MG63 (cell line): ENCODE measurements at regions not wholly inside any gene's neighbourhood (a gene's known extent, or its start where the extent isn't known, plus 50 kb on each side); places are given as distances from the start of the nearest gene placed in this dataset.

Experiments
- DNase-seq: peaks from one replicate; pipeline ENCODE4 v3.0.0-alpha.2; 2020
- H3K27me3 ChIP-seq: fragments of 250-450 bp; sonication (Bioruptor Pico); 2 replicates; pipeline ENCODE4 v1.5.1; 2020; ENCODE audit warnings: mild to moderate bottlenecking, moderate library complexity
- H3K36me3 ChIP-seq: fragments of 250-450 bp; sonication (Bioruptor Pico); 2 replicates; pipeline ENCODE4 v1.5.1; 2020; ENCODE audit warnings: mild to moderate bottlenecking, moderate library complexity
- H3K4me3 ChIP-seq: fragments of 250-450 bp; sonication (Bioruptor Pico); 2 replicates; pipeline ENCODE4 v1.5.1; 2020; ENCODE audit warnings: mild to moderate bottlenecking, moderate library complexity
- H3K9me3 ChIP-seq: fragments of 250-450 bp; sonication (Bioruptor Pico); 2 replicates; pipeline ENCODE4 v1.5.1; 2020; ENCODE audit warnings: mild to moderate bottlenecking, moderate library complexity

DNA sequence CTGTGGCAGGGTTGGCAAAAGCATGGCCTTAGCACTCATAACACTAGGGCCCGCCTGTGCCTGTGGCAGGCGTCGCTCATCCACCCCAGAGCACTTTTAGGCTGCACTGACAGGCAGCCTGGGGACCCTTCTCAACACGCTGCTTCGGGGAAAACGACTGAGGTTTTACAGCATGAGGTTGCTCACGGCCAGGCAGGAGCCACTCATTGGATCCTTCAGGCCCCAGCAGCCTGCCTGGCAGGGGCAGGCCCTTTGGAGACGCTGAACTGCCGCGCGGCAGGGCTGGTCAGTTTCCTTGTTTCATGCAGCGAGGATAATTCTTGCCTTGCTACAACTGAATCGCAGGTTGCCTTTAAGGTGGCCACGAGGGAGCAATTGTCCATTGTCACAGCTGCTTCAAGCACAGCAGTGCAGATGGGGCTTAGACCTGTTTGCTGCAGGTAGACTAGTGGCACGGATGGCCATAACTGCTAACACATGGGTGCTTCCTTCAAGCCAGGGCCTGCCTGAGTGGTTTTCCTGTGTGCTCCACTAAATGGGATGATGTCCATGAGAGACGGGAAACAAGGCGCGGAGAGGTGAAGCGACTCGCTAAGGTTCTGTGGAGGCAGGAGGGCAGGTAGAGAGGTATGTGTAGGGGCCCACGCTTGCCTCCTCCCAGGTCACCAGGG lies 49.9 kb upstream of the HS6ST1 start:
- no peaks in the 10 kb centered on the region for H3K36me3 ChIP-seq
- H3K9me3 ChIP-seq: no peaks in the 10 kb centered on the region
- no peak overlapping the region for H3K4me3 ChIP-seq
- H3K27me3 ChIP-seq: no peaks in the 10 kb centered on the region
- DNase-seq: no peak

DNA sequence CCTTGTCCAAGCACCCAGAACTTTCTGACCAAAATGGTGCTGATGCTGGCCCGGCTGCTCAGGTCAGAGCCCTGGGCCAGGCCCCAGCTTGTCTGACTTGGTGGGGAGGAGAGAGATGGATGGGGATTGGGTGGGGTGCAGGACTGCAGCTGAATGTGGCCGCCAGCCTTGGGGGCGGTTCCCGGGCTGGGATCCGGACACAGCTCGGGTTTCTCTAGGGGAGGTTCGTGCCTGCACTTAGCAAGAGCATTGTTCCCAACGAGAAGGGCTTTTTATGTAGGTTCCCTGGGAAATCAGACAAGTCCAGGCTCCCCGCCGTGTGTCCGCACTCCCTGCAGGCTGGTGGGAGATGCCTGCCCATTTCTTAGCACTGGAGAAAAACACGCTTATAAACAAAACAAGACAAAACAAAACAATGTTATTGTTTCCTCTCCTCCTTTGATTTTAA lies 50.5 kb upstream of the HS6ST1 start:
- DNase-seq: no peak
- H3K36me3 ChIP-seq: no peaks in the 10 kb centered on the region
- H3K27me3 ChIP-seq: no peaks in the 10 kb centered on the region
- no peak overlapping the region for H3K4me3 ChIP-seq
- H3K9me3 ChIP-seq: no peaks in the 10 kb centered on the region

DNA sequence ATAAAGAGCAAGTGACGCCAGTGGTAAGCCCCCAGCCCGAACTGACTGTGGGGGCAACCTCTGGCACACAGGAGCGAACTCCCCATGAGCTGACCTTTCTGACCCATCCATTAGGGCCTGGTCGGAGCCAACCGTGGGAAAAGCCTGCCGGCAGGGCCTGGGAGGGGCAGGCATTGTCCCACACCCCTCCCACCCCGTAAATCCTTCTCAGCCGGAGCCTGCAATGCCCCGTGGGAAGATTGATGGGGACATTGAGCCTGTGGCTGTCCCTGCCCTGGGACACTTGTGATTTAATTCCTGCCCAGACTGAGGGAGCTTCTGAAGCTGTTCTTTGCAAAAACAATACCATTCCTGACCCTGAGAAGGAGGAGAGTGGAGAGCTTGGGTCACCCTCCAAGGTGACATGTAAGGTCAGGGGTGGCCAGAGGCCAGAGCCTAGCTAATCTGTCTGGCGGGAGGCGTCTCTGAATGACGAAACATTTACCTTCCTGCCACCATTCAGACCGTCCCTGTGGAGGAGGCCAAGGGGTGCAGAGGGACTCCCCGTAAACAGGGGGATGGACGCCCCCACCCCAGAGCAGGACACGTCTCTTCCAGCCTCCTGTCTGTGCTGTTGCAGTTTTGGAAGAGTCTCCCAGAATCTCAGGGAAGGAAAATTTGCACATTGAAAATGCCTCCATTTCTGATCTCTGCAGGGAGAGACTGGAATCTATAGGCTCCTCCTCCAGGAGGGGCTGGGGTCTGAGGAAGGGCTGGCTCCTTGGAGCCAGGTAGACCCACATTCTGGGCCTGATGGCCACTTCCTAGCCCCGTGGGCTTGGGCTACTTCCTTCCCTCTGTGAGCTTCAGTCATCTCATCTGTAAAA lies 51.2 kb upstream of the HS6ST1 start:
- H3K27me3 ChIP-seq: no peaks in the 10 kb centered on the region
- H3K4me3 ChIP-seq: no peak overlapping the region
- no peaks in the 10 kb centered on the region for H3K9me3 ChIP-seq
- DNase-seq: no peak
- no peaks in the 10 kb centered on the region for H3K36me3 ChIP-seq

DNA sequence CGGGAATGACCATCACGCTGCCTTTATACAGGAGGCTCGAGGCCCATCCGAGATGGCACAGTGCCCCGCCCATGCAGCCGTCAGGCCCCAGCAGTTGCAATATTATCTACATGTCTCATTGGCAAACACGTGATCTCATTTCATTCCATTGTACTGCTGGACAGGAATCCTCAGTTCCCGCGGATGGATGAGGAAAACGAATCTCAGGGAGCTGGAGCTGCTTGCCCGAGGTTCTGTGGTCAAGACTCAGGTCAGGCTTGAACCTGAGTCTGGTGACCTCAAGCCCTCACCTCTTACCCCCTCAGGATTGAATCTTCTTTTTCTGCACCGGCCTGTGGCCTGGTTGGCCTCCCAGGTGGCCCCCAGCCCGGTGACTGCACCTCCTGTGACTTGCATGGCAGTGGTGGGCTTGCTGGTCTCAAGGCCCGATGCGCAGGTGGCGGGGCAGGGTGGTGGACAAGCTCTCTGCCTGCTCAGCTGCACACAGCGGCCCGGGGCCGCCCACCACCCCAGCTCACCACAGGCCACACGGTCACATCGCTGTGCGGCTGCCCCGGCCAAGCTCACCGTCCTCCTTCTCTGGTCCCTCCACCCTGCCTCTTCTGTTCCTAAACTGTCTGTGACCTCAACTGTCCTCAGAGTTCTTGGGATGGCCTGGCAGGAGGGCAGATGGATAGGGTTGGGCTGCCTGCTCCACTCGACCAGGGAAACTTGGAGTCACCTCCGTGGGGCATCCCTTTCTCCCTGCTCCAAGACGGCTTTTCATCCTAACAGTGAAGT lies 52.0 kb upstream of the HS6ST1 start:
- Histone ChIP-seq H3K36me3 (no peaks in the 10 kb centered on the region), H3K4me3 (no peak overlapping the region)
- DNase-seq: no peak

DNA sequence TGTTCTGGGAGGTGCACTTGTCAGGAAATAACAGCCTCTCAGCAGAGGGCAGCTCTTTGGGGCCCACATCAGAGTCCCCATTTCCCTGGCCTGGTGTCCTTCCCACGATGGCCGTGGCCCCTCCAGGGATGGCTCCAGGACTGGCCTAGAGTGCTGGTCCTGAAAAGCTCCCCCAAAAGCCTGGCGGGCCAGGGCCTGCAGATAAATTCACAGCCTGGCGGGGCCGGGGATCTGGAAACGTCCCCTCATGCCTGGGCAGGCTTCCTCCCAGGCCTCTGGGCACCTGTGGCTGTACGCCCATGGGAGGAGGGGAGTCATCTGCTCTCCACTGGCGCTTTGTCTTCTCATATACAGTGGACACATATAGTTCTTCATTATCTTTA lies 52.6 kb upstream of the HS6ST1 start:
- H3K4me3 ChIP-seq: no peak overlapping the region
- DNase-seq: no peak
- no peaks in the 10 kb centered on the region for H3K36me3 ChIP-seq
- H3K27me3 ChIP-seq: no peaks in the 10 kb centered on the region
- no peaks in the 10 kb centered on the region for H3K9me3 ChIP-seq

More for the DNA sequence above, 52.0 kb upstream of the HS6ST1 start:
- H3K27me3 ChIP-seq: no peaks in the 10 kb centered on the region
- H3K9me3 ChIP-seq: no peaks in the 10 kb centered on the region

DNA sequence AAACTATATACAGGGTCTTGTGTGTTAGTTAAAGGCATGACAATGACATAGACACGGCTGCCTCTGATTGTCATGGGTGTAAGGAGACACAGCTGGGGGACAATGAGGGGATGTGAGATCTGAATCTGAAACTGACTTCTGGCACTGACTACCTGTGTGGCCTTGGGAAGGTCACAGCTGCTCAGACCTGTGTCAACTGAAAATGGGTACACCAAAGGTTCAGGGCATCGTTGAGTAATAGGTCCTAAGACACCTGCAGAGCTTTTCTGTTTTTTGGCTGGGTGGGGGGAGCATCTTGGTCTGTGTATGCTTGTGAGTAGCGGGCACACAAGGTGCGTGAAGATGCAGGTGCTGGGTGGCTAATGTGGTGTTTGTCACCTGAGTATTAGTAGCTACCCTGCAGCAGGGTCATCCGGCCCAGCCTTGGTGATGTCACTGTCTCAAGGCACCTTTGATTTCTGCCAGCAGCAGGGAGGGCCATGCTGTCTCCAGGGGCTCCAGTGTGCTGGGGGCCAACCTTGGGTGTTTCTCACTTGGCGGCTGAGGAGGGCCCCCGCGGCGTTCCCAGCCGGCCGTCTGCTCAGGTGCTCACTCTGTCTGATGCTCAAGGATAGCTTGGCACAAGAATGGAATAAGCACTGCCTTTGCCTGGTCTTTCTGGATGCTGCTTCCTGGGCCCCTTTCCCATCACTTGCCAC lies 53.1 kb upstream of the HS6ST1 start:
- no peaks in the 10 kb centered on the region for H3K9me3 ChIP-seq
- no peak for DNase-seq
- H3K4me3 ChIP-seq: no peak overlapping the region
- no peaks in the 10 kb centered on the region for H3K36me3 ChIP-seq
- H3K27me3 ChIP-seq: no peaks in the 10 kb centered on the region

DNA sequence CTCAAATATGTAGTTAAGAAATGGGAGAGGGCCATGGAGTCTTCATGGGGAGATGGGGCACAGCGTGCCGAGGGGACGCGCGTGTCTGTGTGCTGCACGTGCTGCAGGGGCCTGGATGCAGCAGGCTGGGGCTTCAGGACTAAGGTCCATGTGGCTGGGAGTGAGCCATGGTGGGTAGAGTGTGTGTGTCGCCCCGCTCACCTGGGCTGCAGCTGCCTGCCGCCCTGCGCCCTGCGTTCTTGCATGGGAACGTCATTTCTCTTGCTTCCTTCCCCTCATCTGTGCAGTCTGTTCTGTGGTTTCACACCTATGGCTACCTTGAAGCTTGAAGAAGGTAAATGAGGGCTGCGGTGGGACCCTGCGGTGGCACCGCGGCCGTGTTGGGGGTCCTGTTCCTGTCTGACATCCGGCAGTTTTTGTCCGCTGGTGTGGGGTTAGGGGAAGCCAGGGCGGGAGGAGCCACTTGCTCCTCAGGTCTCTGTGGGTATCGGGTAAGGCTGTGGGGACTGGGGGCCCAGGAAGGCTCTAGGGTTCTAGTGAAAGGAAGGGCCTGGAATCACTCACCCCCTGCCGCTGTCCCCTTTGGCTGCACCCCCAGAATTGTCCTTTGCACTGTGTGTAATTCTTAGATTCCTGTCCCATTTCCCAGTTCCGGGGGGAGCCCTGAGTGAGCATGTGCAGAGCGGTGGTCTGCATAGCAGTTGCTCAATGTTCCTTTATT lies 54.1 kb upstream of the HS6ST1 start:
- no peaks in the 10 kb centered on the region for H3K9me3 ChIP-seq
- H3K27me3 ChIP-seq: no peaks in the 10 kb centered on the region
- H3K4me3 ChIP-seq: no peak overlapping the region
- no peak for DNase-seq
- H3K36me3 ChIP-seq: no peaks in the 10 kb centered on the region

DNA sequence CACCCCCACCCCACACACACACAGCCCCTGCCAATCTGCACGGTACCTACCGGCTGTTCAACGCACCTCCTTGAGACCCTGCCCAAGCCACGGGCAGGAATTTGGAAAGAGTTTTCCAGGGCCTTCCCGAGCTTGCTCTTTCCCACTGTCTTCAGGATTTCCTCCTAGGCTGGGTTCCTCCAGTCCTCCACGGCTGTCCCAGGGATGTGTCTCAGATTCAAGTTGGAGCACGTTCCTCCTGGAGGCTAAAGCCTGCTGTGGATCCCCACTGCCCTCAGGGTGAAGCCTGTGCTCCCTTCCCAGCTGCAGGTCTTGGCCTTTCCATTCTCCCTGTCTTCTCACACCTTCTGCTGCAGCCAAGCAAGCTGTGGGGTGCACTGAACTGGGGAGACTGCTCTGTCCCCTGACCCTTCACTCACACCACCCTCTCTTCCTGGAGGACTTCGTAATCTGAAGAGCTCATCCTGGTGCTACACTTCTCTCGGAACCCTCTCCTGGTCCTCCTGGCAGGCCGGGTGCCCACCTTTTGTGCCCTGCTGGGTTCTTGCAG lies 54.9 kb upstream of the HS6ST1 start:
- DNase-seq: no peak
- H3K4me3 ChIP-seq: no peak overlapping the region
- no peaks in the 10 kb centered on the region for H3K36me3 ChIP-seq

DNA sequence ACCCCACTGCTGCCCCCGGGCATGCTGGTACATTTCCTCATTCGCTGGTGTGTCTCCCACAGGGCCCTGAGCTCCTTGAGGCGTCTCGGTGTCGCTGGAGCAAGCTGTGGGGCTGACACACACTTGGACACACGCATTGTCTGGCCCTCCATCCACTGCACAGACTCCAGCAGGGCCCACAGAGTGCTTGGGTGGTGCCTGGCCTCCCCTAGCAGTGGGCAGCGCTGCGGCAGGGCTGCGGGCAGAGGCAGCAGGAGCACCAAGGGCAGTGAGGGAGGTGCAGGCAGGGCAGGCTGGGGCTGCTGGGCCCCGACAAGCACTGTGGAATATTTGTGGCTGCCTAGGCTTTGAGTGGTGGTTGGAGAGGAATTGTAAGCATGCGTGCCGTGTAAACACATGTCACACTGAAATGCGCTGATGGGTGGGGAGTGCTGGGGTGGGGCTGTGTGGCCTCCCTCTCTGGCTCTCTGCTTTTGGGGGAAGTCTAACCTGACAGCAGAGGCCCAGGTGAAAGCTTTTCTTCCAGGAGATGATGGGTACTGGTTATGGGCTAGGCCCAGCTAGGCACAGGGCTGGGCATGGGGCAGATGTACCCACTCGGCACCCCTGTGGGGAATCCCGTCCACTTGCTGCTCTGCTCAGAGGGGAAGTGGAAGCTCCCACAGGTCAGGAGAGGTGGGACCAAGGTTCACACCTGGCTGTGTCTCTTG lies 55.5 kb upstream of the HS6ST1 start:
- H3K4me3 ChIP-seq: no peak overlapping the region
- DNase-seq: no peak
- no peaks in the 10 kb centered on the region for H3K27me3 ChIP-seq
- H3K36me3 ChIP-seq: no peaks in the 10 kb centered on the region
- H3K9me3 ChIP-seq: no peaks in the 10 kb centered on the region

More for the DNA sequence above, 54.9 kb upstream of the HS6ST1 start:
- Histone ChIP-seq H3K27me3 (no peaks in the 10 kb centered on the region), H3K9me3 (no peaks in the 10 kb centered on the region)

DNA sequence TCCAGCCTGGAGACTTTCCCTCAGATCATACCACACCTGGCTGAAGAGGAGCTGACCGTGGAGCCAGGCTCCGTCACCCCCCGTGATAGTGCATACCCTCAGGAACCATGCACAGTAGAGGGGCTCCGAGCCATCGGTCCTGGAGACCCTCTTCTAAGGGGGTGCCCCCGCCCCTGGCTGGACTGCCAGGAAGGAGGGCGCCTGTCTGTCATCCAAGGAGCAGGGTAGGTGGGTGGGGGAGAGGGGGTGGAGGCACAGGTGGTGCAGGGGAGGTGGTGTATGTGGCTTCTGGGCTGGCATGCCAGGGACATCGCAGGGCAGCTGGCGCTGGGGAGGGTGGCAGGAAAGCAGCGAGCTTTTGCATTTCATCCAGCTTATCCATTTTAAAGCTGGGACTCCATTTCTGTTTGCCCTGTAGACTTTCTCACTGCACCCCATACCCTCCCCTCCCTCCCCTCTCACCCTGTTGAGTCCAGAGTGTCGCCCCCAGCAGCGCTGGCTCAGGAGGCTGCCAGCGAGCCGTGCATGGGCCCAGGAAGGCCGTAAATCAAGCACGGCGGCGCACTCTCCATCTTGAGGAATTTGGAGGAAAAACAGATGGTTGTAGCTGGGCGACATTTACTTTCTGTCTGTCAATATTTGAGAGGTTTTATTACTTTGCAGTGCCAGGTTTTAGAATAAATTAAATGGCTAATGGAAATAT lies 56.2 kb upstream of the HS6ST1 start:
- no peak for DNase-seq
- no peak overlapping the region for H3K4me3 ChIP-seq

DNA sequence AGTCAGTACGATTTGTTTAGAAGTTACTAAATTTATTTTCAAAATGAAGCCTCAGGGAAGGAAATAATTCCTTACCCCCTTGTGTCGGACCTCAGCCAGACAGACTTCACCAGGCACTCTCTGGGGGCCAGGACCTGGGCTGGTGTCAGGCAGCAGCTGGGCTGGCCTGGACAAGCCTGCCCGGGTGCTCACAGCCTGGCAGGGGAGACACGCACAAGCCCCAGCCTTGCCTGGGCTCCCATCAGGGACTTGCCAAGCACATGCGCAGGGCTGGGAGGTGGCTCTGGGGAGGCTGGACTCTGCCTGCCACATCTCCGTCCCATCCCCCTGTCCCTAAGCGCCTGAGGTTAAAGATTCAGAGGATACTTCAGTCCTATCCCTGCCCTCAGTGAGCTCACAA lies 56.8 kb upstream of the HS6ST1 start:
- no peak for DNase-seq
- no peak overlapping the region for H3K4me3 ChIP-seq
- no peaks in the 10 kb centered on the region for H3K27me3 ChIP-seq
- no peaks in the 10 kb centered on the region for H3K9me3 ChIP-seq
- no peaks in the 10 kb centered on the region for H3K36me3 ChIP-seq

More for the DNA sequence above, 56.2 kb upstream of the HS6ST1 start:
- Histone ChIP-seq H3K9me3 (no peaks in the 10 kb centered on the region), H3K27me3 (no peaks in the 10 kb centered on the region), H3K36me3 (no peaks in the 10 kb centered on the region)

DNA sequence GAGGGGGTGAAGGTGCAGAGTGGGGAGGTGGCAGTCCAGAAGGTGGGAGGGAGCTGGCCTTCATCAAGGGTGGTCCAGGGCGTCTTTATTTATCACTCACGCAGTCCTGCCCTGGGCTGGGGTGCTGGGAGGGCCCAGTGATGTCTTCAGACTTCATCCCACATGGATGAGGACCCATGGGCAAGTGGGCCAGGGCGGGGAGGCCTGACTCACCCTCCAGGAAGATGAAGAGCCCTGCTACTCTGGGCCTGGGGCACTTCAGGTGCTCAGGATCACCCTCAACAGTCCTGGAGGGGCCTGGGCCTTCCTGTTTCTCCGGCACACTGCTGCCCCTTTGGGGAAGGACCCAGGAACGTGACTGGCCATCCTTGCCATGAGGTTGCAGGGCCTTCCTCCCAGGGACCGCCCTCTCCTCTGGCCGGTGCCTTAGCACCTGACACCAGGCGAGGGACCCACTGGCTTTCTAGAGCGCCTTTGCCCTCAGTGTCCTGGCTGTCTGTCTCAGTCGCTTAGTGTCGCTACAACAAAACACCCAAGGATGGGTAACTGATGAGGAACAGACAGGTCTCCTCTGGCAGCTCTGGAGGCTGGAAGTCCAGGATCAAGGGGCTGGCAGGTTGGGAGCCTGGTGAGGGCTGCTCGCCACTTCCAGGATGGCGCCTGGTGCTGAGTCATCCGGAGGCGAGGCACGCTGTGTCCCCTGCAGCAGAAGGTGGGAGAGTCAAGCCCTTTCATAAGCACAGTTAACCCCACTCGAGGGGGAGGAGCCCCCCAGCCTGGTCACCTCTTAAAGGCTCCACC lies 57.8 kb upstream of the HS6ST1 start:
- no peak for DNase-seq

DNA sequence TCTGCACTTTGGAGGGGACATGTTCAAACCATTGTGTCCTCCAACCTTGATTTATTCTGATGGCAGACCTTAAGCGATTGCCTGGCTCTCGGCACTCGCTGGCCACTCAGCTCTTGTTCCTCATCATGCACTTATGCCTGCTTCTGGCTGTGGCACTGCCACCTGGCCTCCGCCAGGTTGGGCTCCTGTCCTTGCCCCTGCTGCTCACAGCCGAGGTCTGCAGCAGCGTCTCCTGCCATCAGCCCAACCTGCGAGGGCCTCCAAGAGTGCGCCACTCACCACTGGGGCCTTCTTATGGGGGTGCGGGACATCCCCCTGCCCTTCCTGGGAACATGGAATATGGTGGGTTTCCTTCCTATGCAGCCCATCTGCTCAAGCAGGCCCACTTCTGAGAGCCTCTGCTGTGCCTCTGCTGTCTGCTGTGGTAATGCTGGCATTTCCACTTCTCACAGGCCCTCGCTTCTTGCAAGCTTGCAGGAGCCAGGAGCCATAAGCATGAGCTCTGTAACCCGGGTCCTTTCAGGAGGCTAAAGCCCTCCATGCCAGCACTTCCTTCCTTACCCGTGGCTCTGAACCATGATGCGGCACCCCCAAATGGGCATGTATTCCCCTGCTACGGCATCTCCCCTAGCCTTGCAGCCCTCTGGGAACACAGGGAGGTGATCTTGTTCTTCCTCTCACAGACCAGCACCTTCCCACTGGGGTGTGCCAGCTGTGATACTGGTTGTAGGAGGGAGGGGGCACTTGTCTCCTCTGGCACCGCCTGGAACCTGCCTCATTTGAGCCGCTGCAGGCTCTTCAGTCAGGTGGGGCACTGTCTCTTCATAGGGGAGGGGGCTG lies 58.6 kb upstream of the HS6ST1 start:
- Histone ChIP-seq H3K4me3 (no peak overlapping the region), H3K36me3 (no peaks in the 10 kb centered on the region), H3K27me3 (no peaks in the 10 kb centered on the region), H3K9me3 (no peaks in the 10 kb centered on the region)
- no peak for DNase-seq

More for the DNA sequence above, 57.8 kb upstream of the HS6ST1 start:
- Histone ChIP-seq H3K27me3 (no peaks in the 10 kb centered on the region), H3K36me3 (no peaks in the 10 kb centered on the region), H3K4me3 (no peak overlapping the region), H3K9me3 (no peaks in the 10 kb centered on the region)
